AG09319 (cell line): ENCODE measurements at regions not wholly inside any gene's neighbourhood (a gene's known extent, or its start where the extent isn't known, plus 50 kb on each side); places are given as distances from the start of the nearest gene placed in this dataset.

Source experiments
- DNase-seq: peaks from one replicate; pipeline ENCODE4 v3.0.0-alpha.2; 2010; ENCODE audit warnings: low read depth; ENCODE audit errors: extremely low read depth
- TF ChIP-seq, protein P1 (sequence below): IDR thresholded peaks from 2 replicates; pipeline ENCODE4 v1.5.1; 2011; ENCODE audit warnings: low read depth, mild to moderate bottlenecking, inconsistent platforms, low read length, moderate library complexity

DNA sequence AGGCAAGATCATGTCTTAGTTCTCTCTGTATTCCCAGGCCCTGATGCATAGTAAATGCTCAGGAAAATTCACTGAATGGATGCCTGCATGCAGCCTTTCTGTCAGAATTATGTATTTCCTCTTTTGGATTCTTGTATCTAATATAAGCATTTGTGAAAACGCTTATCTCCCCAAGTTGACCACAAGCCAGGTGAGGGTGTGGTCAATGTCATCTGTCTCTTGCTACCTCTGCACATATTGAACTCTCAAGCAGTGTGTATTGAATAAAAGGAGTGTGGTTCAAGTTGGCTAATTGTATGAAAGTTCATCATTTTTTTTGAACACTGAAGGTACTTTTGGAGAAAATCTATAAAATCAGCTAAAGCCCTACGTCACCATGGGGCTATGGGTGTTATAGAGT is 84.3 kb downstream of the CNGA2 start:
- no peak for DNase-seq
- TF ChIP-seq, protein P1, sequence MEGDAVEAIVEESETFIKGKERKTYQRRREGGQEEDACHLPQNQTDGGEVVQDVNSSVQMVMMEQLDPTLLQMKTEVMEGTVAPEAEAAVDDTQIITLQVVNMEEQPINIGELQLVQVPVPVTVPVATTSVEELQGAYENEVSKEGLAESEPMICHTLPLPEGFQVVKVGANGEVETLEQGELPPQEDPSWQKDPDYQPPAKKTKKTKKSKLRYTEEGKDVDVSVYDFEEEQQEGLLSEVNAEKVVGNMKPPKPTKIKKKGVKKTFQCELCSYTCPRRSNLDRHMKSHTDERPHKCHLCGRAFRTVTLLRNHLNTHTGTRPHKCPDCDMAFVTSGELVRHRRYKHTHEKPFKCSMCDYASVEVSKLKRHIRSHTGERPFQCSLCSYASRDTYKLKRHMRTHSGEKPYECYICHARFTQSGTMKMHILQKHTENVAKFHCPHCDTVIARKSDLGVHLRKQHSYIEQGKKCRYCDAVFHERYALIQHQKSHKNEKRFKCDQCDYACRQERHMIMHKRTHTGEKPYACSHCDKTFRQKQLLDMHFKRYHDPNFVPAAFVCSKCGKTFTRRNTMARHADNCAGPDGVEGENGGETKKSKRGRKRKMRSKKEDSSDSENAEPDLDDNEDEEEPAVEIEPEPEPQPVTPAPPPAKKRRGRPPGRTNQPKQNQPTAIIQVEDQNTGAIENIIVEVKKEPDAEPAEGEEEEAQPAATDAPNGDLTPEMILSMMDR = no peak

- DNase-seq = no peak
- TF ChIP-seq, protein P1 = no peak
These were observed 86.7 kb downstream of the CNGA2 start for GRCh38 chrX:151821226-151821625.

DNA sequence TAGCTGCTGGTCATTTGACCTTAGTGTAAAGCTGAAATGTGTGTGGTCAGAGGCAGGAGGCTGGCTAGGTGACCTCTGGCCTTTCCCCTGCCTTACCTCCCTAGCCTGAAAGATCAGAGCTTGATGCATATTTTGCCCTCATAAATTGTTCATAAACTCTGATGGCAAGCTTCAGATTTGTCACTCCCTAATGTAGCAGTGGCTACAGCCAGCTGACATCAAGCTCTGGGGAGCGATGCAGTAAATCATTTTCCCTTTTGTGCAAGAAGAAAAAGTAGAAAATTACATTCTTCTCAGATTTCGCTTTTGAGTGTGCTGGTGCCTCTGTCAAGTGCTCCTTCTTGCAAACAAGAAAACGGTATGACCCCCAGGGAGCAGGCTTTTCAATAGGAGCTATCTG is 87.7 kb upstream of the MAGEA4 start:
- TF ChIP-seq, protein P1 = no peak
- no peak for DNase-seq

DNA sequence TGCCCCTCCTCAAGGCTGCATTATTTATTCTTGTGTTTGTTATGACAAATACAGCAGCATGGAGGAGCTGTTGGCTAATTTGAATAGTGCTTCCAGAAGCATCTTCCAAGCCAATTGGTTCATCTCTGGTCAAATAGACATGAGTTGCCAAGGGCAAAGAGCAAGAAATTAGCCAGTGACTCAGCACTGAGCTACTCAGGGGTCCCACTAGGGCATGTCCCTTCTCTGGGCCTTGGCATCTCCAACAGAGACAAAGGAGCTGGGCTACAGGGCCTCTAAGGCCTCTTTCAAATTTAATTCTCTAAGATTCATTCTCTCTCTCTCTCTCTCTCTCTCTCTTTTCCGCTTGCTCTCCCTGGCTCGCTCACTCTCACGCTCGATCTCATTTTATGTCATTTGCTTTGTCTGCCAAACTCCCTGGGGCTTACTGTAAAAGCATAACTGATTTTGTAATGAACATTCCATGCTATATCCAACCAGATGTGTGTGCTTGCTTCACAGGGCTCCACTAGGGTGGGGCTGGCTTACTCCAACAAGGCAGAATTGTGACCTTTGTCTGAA is 86.7 kb upstream of the MAGEA4 start:
- DNase-seq = peak; percentile 87

GRCh38 chrX:151828439-151829080 is 84.1 kb upstream of the MAGEA4 start:
- TF ChIP-seq, protein P1 = no peak
- no peak for DNase-seq

More for the DNA sequence above, 86.7 kb upstream of the MAGEA4 start:
- TF ChIP-seq, protein P1 = peak; percentile 35

GRCh38 chrX:151830911-151831310 is 81.8 kb upstream of the MAGEA4 start:
- DNase-seq = no peak

DNA sequence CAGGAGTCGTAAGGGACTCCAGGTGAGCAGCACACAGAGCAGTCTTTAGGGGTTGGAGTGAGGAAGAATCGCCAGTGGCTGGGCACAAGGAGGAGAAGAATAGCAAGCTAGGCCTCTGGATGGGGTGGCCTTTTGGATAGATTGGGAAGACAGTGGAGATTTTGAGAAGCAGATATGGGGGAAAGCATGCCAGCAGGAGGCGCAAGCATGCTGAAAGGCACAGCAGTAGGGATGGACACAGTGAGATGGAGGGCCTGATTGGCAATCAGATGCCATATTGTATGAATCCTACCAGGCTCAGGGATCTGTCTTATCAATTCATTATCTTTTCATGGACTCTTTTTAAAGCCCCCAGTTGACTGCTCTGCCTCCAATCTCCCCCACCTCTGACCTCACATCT is 60.4 kb upstream of the MAGEA4 start:
- DNase-seq = no peak
- TF ChIP-seq, protein P1 = no peak

More at GRCh38 chrX:151830911-151831310, 81.8 kb upstream of the MAGEA4 start:
- TF ChIP-seq, protein P1 = no peak
